Kidney (tissue), 13 donors: ENCODE measurements at regions not wholly inside any gene's neighbourhood (a gene's known extent, or its start where the extent isn't known, plus 50 kb on each side); places are given as distances from the start of the nearest gene placed in this dataset.

Experiments
- DNase-seq, 5 donors: peaks; one replicate each; pipeline ENCODE4 v3.0.0-alpha.2; 2013 to 2020
- FAIRE-seq: peaks from 2 replicates; lab custom pipeline; 2012; peaks lifted over from hg19 to GRCh38; lab: Jason Lieb, UNC
- H3K27ac ChIP-seq, 2 donors: one replicate each; pipeline ENCODE4 v1.7.0; 2013; ENCODE audit warnings: low read depth in 2 of 2, low read length in 2 of 2, inconsistent platforms in 1 of 2
- H3K27me3 ChIP-seq: one replicate; pipeline ENCODE4 v1.7.1; 2013; ENCODE audit warnings: low read length, inconsistent platforms; ENCODE audit not compliant: control insufficient read depth, insufficient read depth
- H3K36me3 ChIP-seq, 3 donors: one replicate each; pipeline versions ENCODE4 v1.7.0 to v1.7.1; 2013; ENCODE audit warnings: low read length in 3 of 3, control low read depth in 1 of 3, inconsistent platforms in 1 of 3; ENCODE audit not compliant: insufficient read depth in 3 of 3, control insufficient read depth in 2 of 3
- H3K4me1 ChIP-seq, 3 donors: one replicate each; pipeline versions ENCODE4 v1.7.0 to v1.7.1; 2013; ENCODE audit warnings: low read length in 3 of 3, inconsistent platforms in 1 of 3, low read depth in 1 of 3; ENCODE audit not compliant: control insufficient read depth in 2 of 3, insufficient read depth in 2 of 3
- H3K4me3 ChIP-seq, 3 donors: one replicate each; pipeline versions ENCODE4 v1.7.0 to v1.8.1; 2013; ENCODE audit warnings: low read length in 3 of 3, control low read depth in 1 of 3, inconsistent platforms in 1 of 3
- H3K9ac ChIP-seq, 3 donors: one replicate each; pipeline versions ENCODE4 v1.7.0 to v1.7.1; 2013; ENCODE audit warnings: low read length in 3 of 3, control low read depth in 1 of 3, inconsistent platforms in 1 of 3
- H3K9me3 ChIP-seq, 3 donors: one replicate each; pipeline versions ENCODE4 v1.7.0 to v1.7.1; 2013; ENCODE audit warnings: low read length in 3 of 3, control low read depth in 1 of 3, inconsistent platforms in 1 of 3; ENCODE audit not compliant: control insufficient read depth in 2 of 3, insufficient read depth in 1 of 3
- intact Hi-C: fragments of 100-400 bp; cut with DNase I; formaldehyde crosslinking; loops from one replicate; pipeline ENCODE4 v1.11.1; 2022
- TF ChIP-seq, protein P1 (sequence below): IDR thresholded peaks from 3 replicates; pipeline ENCODE4 v1.5.1; 2012; ENCODE audit warnings: mild to moderate bottlenecking, moderate library complexity, borderline replicate concordance; ENCODE audit not compliant: insufficient read depth; ENCODE audit errors: extremely low read depth
- donor health status: control.
- donor health status: control.
- donor health status: control.
- donor health status: control.
- donor health status: control.
- donor health status: DM: yes; HTN: yes; CAD: no.
- donor health status: Normal renal cell carcinoma (clear cell type).

DNA sequence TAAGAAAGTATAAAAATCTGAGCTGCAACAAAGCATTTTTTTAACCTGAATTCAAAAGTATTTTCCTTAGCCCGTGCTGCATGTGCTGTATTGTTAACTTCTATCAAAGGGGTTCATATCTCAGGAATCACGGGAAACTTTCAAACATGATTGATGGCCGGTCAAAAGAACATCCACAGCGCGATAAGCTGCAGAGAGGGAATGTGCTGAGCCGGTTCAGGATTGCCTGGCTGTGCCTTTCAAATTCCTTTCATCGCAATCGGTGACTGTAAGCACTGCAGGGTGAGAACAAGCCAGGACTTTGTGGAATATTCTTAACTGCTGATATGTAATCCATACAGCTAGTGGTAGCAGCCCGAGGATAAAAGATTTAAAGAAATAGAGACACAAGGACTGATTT lies 210.9 kb upstream of the NOCT start:
- intact Hi-C loops = no loop called here
- no peaks in the 10 kb centered on the region for H3K36me3 ChIP-seq
- H3K27me3 ChIP-seq = no peaks in the 10 kb centered on the region
- no peaks in the 10 kb centered on the region for H3K4me1 ChIP-seq
- no peak overlapping the region for H3K9ac ChIP-seq
- H3K4me3 ChIP-seq = no peak overlapping the region
- no peak overlapping the region for H3K27ac ChIP-seq
- H3K9me3 ChIP-seq = no peaks in the 10 kb centered on the region
- DNase-seq (peak in 2 of 5 donors; percentile 26 to 54), FAIRE-seq (no peak)
- TF ChIP-seq, protein P1, sequence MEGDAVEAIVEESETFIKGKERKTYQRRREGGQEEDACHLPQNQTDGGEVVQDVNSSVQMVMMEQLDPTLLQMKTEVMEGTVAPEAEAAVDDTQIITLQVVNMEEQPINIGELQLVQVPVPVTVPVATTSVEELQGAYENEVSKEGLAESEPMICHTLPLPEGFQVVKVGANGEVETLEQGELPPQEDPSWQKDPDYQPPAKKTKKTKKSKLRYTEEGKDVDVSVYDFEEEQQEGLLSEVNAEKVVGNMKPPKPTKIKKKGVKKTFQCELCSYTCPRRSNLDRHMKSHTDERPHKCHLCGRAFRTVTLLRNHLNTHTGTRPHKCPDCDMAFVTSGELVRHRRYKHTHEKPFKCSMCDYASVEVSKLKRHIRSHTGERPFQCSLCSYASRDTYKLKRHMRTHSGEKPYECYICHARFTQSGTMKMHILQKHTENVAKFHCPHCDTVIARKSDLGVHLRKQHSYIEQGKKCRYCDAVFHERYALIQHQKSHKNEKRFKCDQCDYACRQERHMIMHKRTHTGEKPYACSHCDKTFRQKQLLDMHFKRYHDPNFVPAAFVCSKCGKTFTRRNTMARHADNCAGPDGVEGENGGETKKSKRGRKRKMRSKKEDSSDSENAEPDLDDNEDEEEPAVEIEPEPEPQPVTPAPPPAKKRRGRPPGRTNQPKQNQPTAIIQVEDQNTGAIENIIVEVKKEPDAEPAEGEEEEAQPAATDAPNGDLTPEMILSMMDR = no peak

DNA sequence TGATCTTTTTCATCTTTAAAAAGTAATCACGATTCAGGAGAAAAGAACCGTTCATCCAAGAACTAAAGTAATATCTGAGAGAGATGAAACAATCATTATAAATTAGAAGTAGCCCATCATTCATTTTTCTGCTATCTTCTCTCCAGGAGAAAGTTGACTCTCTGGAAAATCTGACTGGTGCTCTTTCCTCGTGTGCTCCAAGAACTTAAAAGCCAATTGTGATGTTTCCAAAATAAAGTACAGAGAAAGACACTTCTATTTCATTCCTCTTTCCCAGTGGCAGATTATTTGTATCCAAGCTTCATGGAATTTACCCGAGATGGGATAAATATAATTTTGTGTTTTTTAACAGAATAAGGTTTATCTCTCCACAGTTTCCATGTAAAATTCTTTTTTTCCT lies 212.5 kb upstream of the NOCT start:
- DNase-seq (no peak), FAIRE-seq (no peak)
- no peaks in the 10 kb centered on the region for H3K36me3 ChIP-seq
- no peaks in the 10 kb centered on the region for H3K9me3 ChIP-seq
- H3K4me3 ChIP-seq = no peak overlapping the region
- intact Hi-C loops = no loop called here
- TF ChIP-seq, protein P1 = no peak
- no peak overlapping the region for H3K9ac ChIP-seq
- no peaks in the 10 kb centered on the region for H3K4me1 ChIP-seq
- no peak overlapping the region for H3K27ac ChIP-seq
- no peaks in the 10 kb centered on the region for H3K27me3 ChIP-seq

DNA sequence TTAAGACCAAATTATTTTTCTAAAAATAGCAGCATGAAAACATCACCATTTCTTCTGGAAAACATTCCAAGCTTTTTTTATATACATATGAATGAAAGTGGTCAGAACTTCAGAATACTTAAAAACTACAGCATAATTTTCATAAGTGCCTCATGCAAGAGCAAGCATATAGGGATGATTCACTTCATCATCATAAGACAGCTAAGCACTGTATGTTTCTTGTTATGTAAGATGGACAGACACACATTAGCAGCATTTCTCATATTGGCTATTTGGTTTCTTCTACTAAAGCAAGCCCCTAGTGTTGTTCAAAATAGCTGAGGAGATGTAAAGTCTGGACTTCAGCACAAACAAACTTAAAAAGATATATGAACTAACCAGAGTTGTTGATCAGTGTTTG lies 213.1 kb upstream of the NOCT start:
- FAIRE-seq (no peak), DNase-seq (no peak)
- Histone ChIP-seq H3K27ac (no peak overlapping the region), H3K9ac (no peak overlapping the region), H3K27me3 (no peaks in the 10 kb centered on the region), H3K9me3 (no peaks in the 10 kb centered on the region), H3K4me3 (no peak overlapping the region), H3K4me1 (no peaks in the 10 kb centered on the region), H3K36me3 (no peaks in the 10 kb centered on the region)
- intact Hi-C loops = no loop called here
- TF ChIP-seq, protein P1 = no peak

- FAIRE-seq (no peak), DNase-seq (peak in 1 of 5 donors; percentile 37)
- no peak overlapping the region for H3K27ac ChIP-seq
- H3K36me3 ChIP-seq = no peaks in the 10 kb centered on the region
- H3K4me1 ChIP-seq = no peaks in the 10 kb centered on the region
- no peak overlapping the region for H3K9ac ChIP-seq
- H3K4me3 ChIP-seq = no peak overlapping the region
- intact Hi-C loops = no loop called here
- no peaks in the 10 kb centered on the region for H3K9me3 ChIP-seq
- TF ChIP-seq, protein P1 = no peak
- no peaks in the 10 kb centered on the region for H3K27me3 ChIP-seq
Measured at GRCh38 chr4:138800421-138800820, 215.2 kb upstream of the NOCT start.
